HG03045 (cell line): ENCODE measurements at regions not wholly inside any gene's neighbourhood (a gene's known extent, or its start where the extent isn't known, plus 50 kb on each side); places are given as distances from the start of the nearest gene placed in this dataset.

ENCODE experiments used
- ATAC-seq: cut with Tn5 transposase; IDR thresholded peaks from one replicate; pipeline ENCODE4 v1.9.1; 2021; ENCODE audit warnings: mild to moderate bottlenecking, moderate library complexity; ENCODE audit not compliant: unreplicated experiment

GRCh38 chr12:25712169-25712568 lies 159.1 kb upstream of the LMNTD1 start:
- no peak for ATAC-seq

- ATAC-seq = peak; percentile 99
Measured at GRCh38 chr12:25713264-25713663, 160.2 kb upstream of the LMNTD1 start.

- no peak for ATAC-seq
Measured at GRCh38 chr12:25714198-25714984, 161.3 kb upstream of the LMNTD1 start.

- ATAC-seq = no peak
Measured at GRCh38 chr12:25715102-25715501, 162.0 kb upstream of the LMNTD1 start.

- ATAC-seq = no peak
Measured at GRCh38 chr12:25716842-25717241, 163.8 kb upstream of the LMNTD1 start.

GRCh38 chr12:25717552-25717951 lies 164.5 kb upstream of the LMNTD1 start:
- no peak for ATAC-seq

GRCh38 chr12:25718081-25718731 lies 165.1 kb upstream of the LMNTD1 start:
- no peak for ATAC-seq

- no peak for ATAC-seq
Measured at GRCh38 chr12:25719505-25719904, 166.4 kb upstream of the LMNTD1 start.

GRCh38 chr12:25723336-25723735 lies 170.3 kb upstream of the LMNTD1 start:
- no peak for ATAC-seq

- no peak for ATAC-seq
Measured at GRCh38 chr12:25723921-25724491, 170.9 kb upstream of the LMNTD1 start.

- ATAC-seq = no peak
Measured at GRCh38 chr12:25725470-25725869, 172.4 kb upstream of the LMNTD1 start.

- no peak for ATAC-seq
Measured at GRCh38 chr12:25725931-25726330, 172.8 kb upstream of the LMNTD1 start.

GRCh38 chr12:25728056-25728595 lies 175.0 kb upstream of the LMNTD1 start:
- ATAC-seq = no peak

GRCh38 chr12:25730489-25731349 lies 177.6 kb upstream of the LMNTD1 start:
- no peak for ATAC-seq

GRCh38 chr12:25733541-25733940 lies 180.5 kb upstream of the LMNTD1 start:
- no peak for ATAC-seq

GRCh38 chr12:25734529-25735180 lies 181.6 kb upstream of the LMNTD1 start:
- ATAC-seq = no peak

GRCh38 chr12:25740617-25741016 lies 187.5 kb upstream of the LMNTD1 start:
- no peak for ATAC-seq

- no peak for ATAC-seq
Measured at GRCh38 chr12:25741917-25742316, 188.8 kb upstream of the LMNTD1 start.

- no peak for ATAC-seq
Measured at GRCh38 chr12:25743679-25744215, 190.7 kb upstream of the LMNTD1 start.

GRCh38 chr12:25744313-25744712 lies 191.2 kb upstream of the LMNTD1 start:
- no peak for ATAC-seq
